GM21367 (cell line): ENCODE measurements at regions not wholly inside any gene's neighbourhood (a gene's known extent, or its start where the extent isn't known, plus 50 kb on each side); places are given as distances from the start of the nearest gene placed in this dataset.

Source experiments
- ATAC-seq: cut with Tn5 transposase; IDR thresholded peaks from one replicate; pipeline ENCODE4 v1.9.1; 2021; ENCODE audit not compliant: unreplicated experiment

- ATAC-seq = no peak
Observed at GRCh38 chr10:128606055-128606454, 479.8 kb upstream of the MKI67 start.

- ATAC-seq = no peak
Observed at GRCh38 chr10:128608791-128609190, 482.6 kb upstream of the MKI67 start.

- no peak for ATAC-seq
Observed at GRCh38 chr10:128609460-128609859, 483.2 kb upstream of the MKI67 start.

GRCh38 chr10:128610113-128610512 lies 483.9 kb upstream of the MKI67 start:
- no peak for ATAC-seq

- no peak for ATAC-seq
Observed at GRCh38 chr10:128612195-128612594, 486.0 kb upstream of the MKI67 start.

- ATAC-seq = no peak
Observed at GRCh38 chr10:128612631-128613030, 486.4 kb upstream of the MKI67 start.

- no peak for ATAC-seq
Observed at GRCh38 chr10:128614016-128614605, 487.9 kb upstream of the MKI67 start.

GRCh38 chr10:128614802-128615553 lies 488.8 kb upstream of the MKI67 start:
- no peak for ATAC-seq

- ATAC-seq = no peak
Observed at GRCh38 chr10:128617532-128617931, 491.3 kb upstream of the MKI67 start.

- no peak for ATAC-seq
Observed at GRCh38 chr10:128622706-128623105, 496.5 kb upstream of the MKI67 start.

- no peak for ATAC-seq
Observed at GRCh38 chr10:128623776-128624175, 497.6 kb upstream of the MKI67 start.

- no peak for ATAC-seq
Observed at GRCh38 chr10:128624656-128625530, 498.7 kb upstream of the MKI67 start.

- no peak for ATAC-seq
Observed at GRCh38 chr10:128625926-128626325, 499.7 kb upstream of the MKI67 start.

- ATAC-seq = no peak
Observed at GRCh38 chr10:128626397-128627000, 500.3 kb upstream of the MKI67 start.

- no peak for ATAC-seq
Observed at GRCh38 chr10:128627811-128628210, 501.6 kb upstream of the MKI67 start.

GRCh38 chr10:128628252-128628651 lies 502.0 kb upstream of the MKI67 start:
- ATAC-seq = no peak

GRCh38 chr10:128629111-128630096 lies 503.2 kb upstream of the MKI67 start:
- ATAC-seq = no peak

GRCh38 chr10:128630787-128631252 lies 504.6 kb upstream of the MKI67 start:
- no peak for ATAC-seq

GRCh38 chr10:128631801-128632241 lies 505.6 kb upstream of the MKI67 start:
- no peak for ATAC-seq

- ATAC-seq = no peak
Observed at GRCh38 chr10:128632694-128633093, 506.5 kb upstream of the MKI67 start.
